CD4-positive, alpha-beta T cell treated with Interleukin-4 for 1 hour (primary cell): ENCODE measurements at regions not wholly inside any gene's neighbourhood (a gene's known extent, or its start where the extent isn't known, plus 50 kb on each side); places are given as distances from the start of the nearest gene placed in this dataset.

Experiments used
- DNase-seq, 2 donors: peaks; one replicate each; pipeline ENCODE4 v3.0.0-alpha.2; 2020 to 2022

GRCh38 chr22:49241174-49241851 is 586.4 kb downstream of the BRD1 start:
- DNase-seq = no peak

- no peak for DNase-seq
These were observed 587.2 kb downstream of the BRD1 start for GRCh38 chr22:49240472-49240871.

GRCh38 chr22:49240016-49240380 is 587.7 kb downstream of the BRD1 start:
- DNase-seq = no peak

- no peak for DNase-seq
These were observed 588.2 kb downstream of the BRD1 start for GRCh38 chr22:49239264-49240015.

DNA sequence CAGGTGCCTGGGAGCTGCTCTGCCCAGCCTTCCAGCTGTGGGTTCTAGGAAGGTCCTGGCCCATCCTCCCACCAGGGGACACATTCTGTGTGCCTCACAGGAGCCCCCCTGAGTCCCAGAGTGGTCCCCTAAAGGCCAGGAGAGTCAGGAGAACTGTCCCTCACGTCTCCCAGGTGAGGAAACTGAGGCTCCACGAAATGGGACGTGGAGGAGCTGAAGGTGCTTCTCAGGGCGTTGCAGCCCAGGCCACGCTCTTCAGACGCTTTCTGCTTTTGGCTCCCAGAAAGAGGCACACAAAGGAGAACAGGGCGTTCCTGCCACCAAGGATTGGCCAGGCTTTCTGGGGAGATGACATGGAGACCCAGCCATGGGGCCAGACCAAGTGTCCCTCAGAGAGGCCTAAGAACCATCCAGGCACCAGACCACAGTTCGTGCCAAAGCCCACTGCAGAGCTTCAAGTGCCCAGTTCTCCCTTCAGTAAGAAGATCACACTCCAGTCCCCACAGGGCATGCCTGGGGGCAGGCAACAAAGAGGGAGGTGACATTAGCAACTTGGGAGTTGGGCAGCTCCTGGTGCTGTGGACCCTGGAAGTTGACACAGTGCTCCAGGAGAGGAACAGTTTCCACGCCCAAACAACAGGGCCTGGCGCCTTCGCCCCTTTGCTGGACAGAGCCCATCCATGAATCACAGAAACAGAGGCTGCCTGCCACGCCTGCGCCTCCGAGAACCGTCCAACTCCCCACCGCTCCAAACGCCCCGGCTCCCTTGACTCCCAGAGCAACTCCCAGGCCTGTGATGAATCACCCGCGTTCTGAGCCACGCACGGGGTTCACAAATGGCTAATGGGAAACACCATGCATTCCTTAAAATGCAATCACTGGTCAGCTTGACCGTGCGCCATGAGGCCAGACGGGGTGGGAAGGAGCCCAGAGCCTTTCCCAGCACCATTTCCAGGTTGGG is 589.2 kb downstream of the BRD1 start:
- DNase-seq = no peak

- DNase-seq = no peak
These were observed 590.0 kb downstream of the BRD1 start for GRCh38 chr22:49237703-49238102.

GRCh38 chr22:49237279-49237678 is 590.4 kb downstream of the BRD1 start:
- no peak for DNase-seq

GRCh38 chr22:49236541-49237075 is 591.1 kb downstream of the BRD1 start:
- DNase-seq = no peak

GRCh38 chr22:49235463-49236300 is 592.0 kb downstream of the BRD1 start:
- DNase-seq = no peak

DNA sequence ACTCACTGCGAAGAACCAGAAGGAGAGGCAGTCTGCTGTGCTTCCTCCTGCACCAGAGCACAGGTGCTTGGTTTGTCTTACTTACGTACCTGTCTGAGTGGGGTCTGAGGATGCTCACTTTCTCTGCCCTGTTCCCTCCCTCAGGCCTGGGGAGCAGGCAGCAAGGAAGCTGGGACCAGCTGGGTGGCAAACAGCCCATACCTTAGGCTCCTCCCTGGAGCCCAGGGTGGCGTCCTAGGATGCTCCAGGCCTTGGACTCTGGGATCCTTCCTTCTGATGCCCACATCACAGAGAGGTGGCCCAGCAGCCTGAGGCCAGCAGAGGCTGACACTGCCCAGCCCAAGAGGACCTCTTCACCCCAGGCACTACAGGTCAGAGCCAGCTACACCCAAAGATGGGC is 593.2 kb downstream of the BRD1 start:
- no peak for DNase-seq

GRCh38 chr22:49233507-49234100 is 594.1 kb downstream of the BRD1 start:
- no peak for DNase-seq

GRCh38 chr22:49232319-49233067 is 595.2 kb downstream of the BRD1 start:
- no peak for DNase-seq

DNA sequence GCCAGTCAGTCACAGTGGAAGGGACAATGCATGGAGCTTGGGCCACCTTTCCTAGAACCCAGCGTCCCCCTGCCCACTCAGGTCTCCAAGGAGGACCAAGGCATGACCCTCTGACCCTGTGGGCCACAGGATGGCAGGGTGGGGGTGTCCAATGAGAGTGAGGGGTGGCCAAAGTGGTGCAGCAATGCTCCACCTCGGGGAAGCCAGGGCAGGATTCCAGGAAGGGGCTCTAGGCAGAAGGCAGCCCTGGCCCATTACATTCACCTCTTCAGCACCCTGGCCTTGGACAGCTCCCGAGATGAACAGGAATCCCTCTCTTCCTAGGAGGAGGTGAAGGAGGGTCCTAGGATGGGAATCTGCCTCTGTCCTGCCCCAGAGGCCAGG is 597.5 kb downstream of the BRD1 start:
- no peak for DNase-seq

DNA sequence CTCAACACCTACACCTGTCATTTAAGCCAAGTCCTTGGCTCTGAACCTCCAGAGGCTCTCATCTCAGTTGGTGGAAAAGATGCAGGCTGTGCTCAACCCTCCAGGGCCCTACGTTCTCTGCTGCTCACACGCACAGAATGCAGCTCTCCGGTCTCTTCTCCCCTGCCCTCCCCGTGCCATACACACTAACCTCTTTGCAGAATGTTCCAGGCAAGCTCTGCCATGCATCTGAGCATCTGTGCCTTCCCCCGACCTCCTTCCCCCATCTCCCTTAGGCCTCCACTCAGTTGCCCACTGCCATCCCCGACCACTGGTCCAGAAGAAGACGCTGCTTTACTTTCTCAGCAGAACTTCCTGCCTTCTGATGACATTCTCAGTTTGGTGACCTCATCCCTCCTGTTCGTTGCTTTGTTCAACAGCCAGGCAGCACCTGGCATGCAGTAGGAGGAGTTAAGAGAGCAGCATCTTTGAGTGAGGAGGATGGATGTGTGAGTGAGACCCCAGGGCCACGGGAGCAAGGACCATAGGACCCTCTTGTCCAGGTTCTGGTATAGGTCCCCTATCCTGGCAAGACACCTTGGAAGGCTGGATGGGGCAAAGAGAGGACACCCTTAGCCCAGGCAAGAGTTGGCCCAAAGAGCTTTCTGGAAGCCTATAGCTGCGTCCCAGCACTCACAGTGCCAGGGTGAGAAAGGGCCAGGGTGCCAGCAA is 598.0 kb downstream of the BRD1 start:
- DNase-seq = no peak

GRCh38 chr22:49228431-49229037 is 599.1 kb downstream of the BRD1 start:
- no peak for DNase-seq

DNA sequence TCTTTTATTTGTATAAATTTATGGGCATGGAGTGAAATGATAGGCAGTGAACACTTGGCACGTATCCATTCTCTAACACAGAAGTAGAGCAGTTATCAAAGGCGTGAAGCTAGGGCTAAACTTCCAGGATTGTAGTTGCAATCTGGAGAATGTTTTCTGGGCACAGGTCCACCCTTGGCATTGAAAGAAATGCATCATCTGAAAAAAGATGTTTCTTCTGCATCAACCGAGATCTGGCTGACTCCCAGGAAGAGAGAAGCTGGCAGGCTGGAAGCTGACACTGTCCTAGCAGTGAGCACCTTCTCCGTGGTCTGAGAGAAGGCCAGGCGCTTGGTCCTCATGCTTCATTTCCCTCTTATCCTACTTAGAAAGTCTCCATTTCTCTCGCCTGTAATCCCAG is 600.0 kb downstream of the BRD1 start:
- DNase-seq = no peak

DNA sequence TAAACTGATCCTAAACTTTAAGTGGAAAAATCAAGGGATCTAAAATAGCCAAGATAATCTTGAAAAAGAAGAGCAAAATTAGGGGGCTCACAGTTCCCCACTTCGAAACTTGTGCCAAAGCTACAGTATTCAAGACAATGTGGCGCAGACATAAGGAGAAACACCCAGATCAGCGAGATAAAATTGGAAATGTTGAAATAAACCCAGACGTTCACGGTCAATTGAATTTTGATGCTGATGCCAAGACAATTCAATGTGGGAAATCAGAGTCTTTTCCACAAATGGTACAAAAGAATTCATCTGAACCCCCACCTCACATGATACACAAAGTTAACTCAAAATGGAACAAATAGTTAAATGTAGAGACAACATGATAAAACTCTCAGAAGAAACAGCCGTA is 601.6 kb downstream of the BRD1 start:
- no peak for DNase-seq

DNA sequence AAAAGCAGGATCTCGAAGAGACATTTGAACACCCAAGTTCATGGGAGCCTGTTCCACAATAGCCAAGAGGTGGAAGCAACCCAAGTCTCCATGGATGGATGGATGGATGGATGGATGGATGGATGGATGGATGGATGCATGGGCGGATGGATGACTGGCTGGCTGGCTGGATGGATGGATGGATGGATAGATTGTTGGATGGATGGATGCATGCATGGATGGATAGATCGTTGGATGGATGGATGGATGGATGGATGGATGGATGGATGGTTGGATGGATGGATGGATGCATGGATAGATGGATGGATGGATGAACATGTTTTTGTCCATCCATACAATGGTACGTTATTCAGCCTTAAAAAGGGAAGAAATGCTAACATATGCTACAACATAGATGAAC is 603.4 kb downstream of the BRD1 start:
- no peak for DNase-seq

DNA sequence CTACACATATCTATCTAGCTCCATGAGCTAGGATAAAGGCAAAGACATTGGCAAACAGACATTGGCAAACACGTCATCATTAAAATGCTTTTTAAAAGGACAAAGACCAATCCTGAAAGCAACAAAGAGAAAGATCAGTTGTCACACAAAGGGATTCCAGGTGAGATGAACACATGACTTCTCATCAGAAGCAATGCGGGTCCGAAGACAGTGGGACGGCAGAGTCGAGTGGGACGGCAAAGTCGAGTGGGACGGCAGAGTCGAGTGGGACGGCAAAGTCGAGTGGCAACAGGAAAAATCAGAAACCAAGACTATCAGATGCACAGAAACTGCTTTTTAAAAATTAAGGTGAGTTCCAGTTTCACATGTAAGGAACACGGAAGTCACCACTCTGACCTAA is 609.5 kb downstream of the BRD1 start:
- DNase-seq = no peak

- DNase-seq = no peak
These were observed 611.1 kb downstream of the BRD1 start for GRCh38 chr22:49216579-49216978.
